Adrenal gland (tissue), 9 donors: ENCODE measurements at regions not wholly inside any gene's neighbourhood (a gene's known extent, or its start where the extent isn't known, plus 50 kb on each side); places are given as distances from the start of the nearest gene placed in this dataset.

Experiments
- DNase-seq, 7 donors: peaks; one replicate each; pipeline ENCODE4 v3.0.0-alpha.2; 2019 to 2020
- H3K27ac ChIP-seq, 5 donors: fragments of 200-600 bp; sonication (generic) in 4 of 5; 1 replicate in 3 of 5; 2 replicates in 2 of 5; pipeline versions ENCODE4 v1.5.1 to v1.8.0; 2016 to 2020; ENCODE audit warnings: mild to moderate bottlenecking in 1 of 5
- H3K27me3 ChIP-seq: fragments of 200-600 bp; 2 replicates; pipeline ENCODE4 v1.8.0; 2021
- H3K36me3 ChIP-seq, 2 donors: fragments of 200-600 bp; replicated peaks in 1 of 2; 1 replicate in 1 of 2; 2 replicates in 1 of 2; pipeline versions ENCODE4 v1.5.1 to v1.8.0; 2018 to 2022
- H3K4me1 ChIP-seq, 2 donors: fragments of 200-600 bp; replicated peaks in 1 of 2; 1 replicate in 1 of 2; 2 replicates in 1 of 2; pipeline versions ENCODE4 v1.5.1 to v1.8.0; 2018 to 2021
- H3K4me3 ChIP-seq, 4 donors: fragments of 200-600 bp; sonication (generic) in 3 of 4; one replicate each; pipeline ENCODE4 v1.5.1; 2016 to 2018
- H3K9me3 ChIP-seq, 3 donors: fragments of 200-600 bp; sonication (generic) in 1 of 3; replicated peaks in 1 of 3; 1 replicate in 2 of 3; 2 replicates in 1 of 3; pipeline versions ENCODE4 v1.5.1 to v1.8.0; 2016 to 2021
- CTCF ChIP-seq, 6 experiments: fragments of 450-650 bp in 4 of 6; fragments of 200-600 bp in 2 of 6; sonication (generic) in 1 of 6; IDR thresholded peaks; 1 replicate in 5 of 6; 2 replicates in 1 of 6; pipeline versions ENCODE4 v1.5.1 to v1.8.0; 2016 to 2021; ENCODE audit warnings: antibody characterized with exemption in 6 of 6, mild to moderate bottlenecking in 2 of 6, moderate library complexity in 1 of 6
- POLR2A ChIP-seq, 2 donors: fragments of 450-650 bp; IDR thresholded peaks; one replicate each; pipeline ENCODE4 v1.6.1; 2017; ENCODE audit warnings: antibody characterized with exemption in 2 of 2, mild to moderate bottlenecking in 2 of 2, moderate library complexity in 1 of 2
- WGBS, 4 donors: extraction: QIAGEN DNeasy Blood & Tissue Kit in 2 of 4; methylation state at CpG; one replicate each; pipeline versions ENCODE4 v1.1.5 to v1.1.7; 2013 to 2017; 5-methylcytosine and 5-hydroxymethylcytosine counted together
- intact Hi-C, 2 donors: fragments of 100-400 bp; cut with DNase I; formaldehyde crosslinking; loops; one replicate each; pipeline versions ENCODE4 v1.14.1 to v1.15.0; 2022 to 2023
- donor health status: healthy with polysubstance abuse.
- donor health status: Bipolar disorder and iron deficiency.
- donor health status: DM: yes; HTN: yes; CAD: no.
- donor health status: DM: no; HTN: no; CAD: no.
- donor health status: DM: no; HTN: no; CAD: no.

GRCh38 chr1:185442050-185442449 lies 125.0 kb upstream of the IVNS1ABP start:
- intact Hi-C loops = no loop called here
- no peak for DNase-seq
- H3K4me3 ChIP-seq = no peak overlapping the region
- no peaks in the 10 kb centered on the region for H3K27me3 ChIP-seq
- no peak for TF ChIP-seq CTCF (IDR thresholded peaks at IDR 0.05)
- TF ChIP-seq POLR2A (IDR thresholded peaks at IDR 0.05) = no peak
- no peak overlapping the region for H3K27ac ChIP-seq
- no peaks in the 10 kb centered on the region for H3K36me3 ChIP-seq
- H3K9me3 ChIP-seq = no peaks in the 10 kb centered on the region
- 76 to 84% (median 78%) methylated on average over 2 of the region's 2 CpGs for WGBS, 4 donors
- peaks cover 0 to 24% of the 10 kb centered on the region in 2 donors for H3K4me1 ChIP-seq

- Histone ChIP-seq H3K4me3 (no peak overlapping the region), H3K9me3 (no peaks in the 10 kb centered on the region), H3K4me1 (peaks cover 0 to 24% of the 10 kb centered on the region in 2 donors), H3K27ac (no peak overlapping the region), H3K36me3 (no peaks in the 10 kb centered on the region), H3K27me3 (no peaks in the 10 kb centered on the region)
- peak in 6 of 7 donors; percentile 57 to 80 (median 76) for DNase-seq
- intact Hi-C loops = no loop called here
- WGBS, 4 donors = 17 to 38% (median 28%) methylated on average over 3 of the region's 3 CpGs
- TF ChIP-seq POLR2A (IDR thresholded peaks at IDR 0.05) (no peak), CTCF (IDR thresholded peaks at IDR 0.05) (no peak)
Observed at GRCh38 chr1:185441605-185442004, 124.6 kb upstream of the IVNS1ABP start.

- DNase-seq = no peak
- no peaks in the 10 kb centered on the region for H3K9me3 ChIP-seq
Observed at GRCh38 chr1:185440877-185441276, 123.8 kb upstream of the IVNS1ABP start.

GRCh38 chr1:185439727-185440415 lies 122.8 kb upstream of the IVNS1ABP start:
- no peaks in the 10 kb centered on the region for H3K9me3 ChIP-seq
- intact Hi-C loops = no loop called here
- TF ChIP-seq CTCF (IDR thresholded peaks at IDR 0.05) = no peak
- TF ChIP-seq POLR2A (IDR thresholded peaks at IDR 0.05) = no peak
- peak overlapping the region in 1 of 5 donors; percentile 1 for H3K27ac ChIP-seq
- H3K4me1 ChIP-seq = peaks cover 0 to 24% of the 10 kb centered on the region in 2 donors
- peak in 5 of 7 donors; percentile 35 to 58 (median 55) for DNase-seq
- H3K27me3 ChIP-seq = no peaks in the 10 kb centered on the region
- no peaks in the 10 kb centered on the region for H3K36me3 ChIP-seq
- no peak overlapping the region for H3K4me3 ChIP-seq
- 29 to 48% (median 39%) methylated on average over 1 of the region's 1 CpG for WGBS, 4 donors

More at GRCh38 chr1:185440877-185441276, 123.8 kb upstream of the IVNS1ABP start:
- Histone ChIP-seq H3K27ac (no peak overlapping the region), H3K4me1 (peaks cover 0 to 24% of the 10 kb centered on the region in 2 donors), H3K36me3 (no peaks in the 10 kb centered on the region), H3K4me3 (no peak overlapping the region), H3K27me3 (no peaks in the 10 kb centered on the region)
- intact Hi-C loops = no loop called here
- TF ChIP-seq POLR2A (IDR thresholded peaks at IDR 0.05) = no peak
- no peak for TF ChIP-seq CTCF (IDR thresholded peaks at IDR 0.05)
